Endothelial cell of umbilical vein (primary cell): ENCODE measurements at regions not wholly inside any gene's neighbourhood (a gene's known extent, or its start where the extent isn't known, plus 50 kb on each side); places are given as distances from the start of the nearest gene placed in this dataset.

Experiments used
- BruUV-seq: library from RNA; stranded (reverse); fragments of 400-500 nt; replicated peaks from 2 replicates; lab custom pipeline; 2021; lab: Mats Ljungman, UMichigan
- CTCF ChIA-PET: fragments of 300-600, 350-600 bp; sonication (Branson Sonifier 250); formaldehyde crosslinking; loops from one replicate; lab custom pipeline; 2021; ENCODE audit warnings: antibody characterized with exemption, inconsistent platforms; lab: Charles Lee
- POLR2A ChIA-PET: fragments of 300-600, 350-600 bp; sonication (Branson Sonifier 250); formaldehyde crosslinking; loops from one replicate; lab custom pipeline; 2021; ENCODE audit warnings: antibody characterized with exemption, inconsistent platforms; lab: Charles Lee
- DNase-seq: peaks from one replicate; pipeline ENCODE4 v3.0.0-alpha.2; 2011; ENCODE audit warnings: low read depth, low spot score
- FAIRE-seq: peaks from 2 replicates; lab custom pipeline; 2011; peaks lifted over from hg19 to GRCh38; lab: Jason Lieb, UNC
- H2AFZ ChIP-seq: 2 replicates; pipeline ENCODE4 v1.6.0; 2012; ENCODE audit warnings: low read depth, low read length, control low read depth, inconsistent platforms
- H3K27ac ChIP-seq: 2 replicates; pipeline ENCODE4 v1.5.1; 2011; ENCODE audit warnings: low read depth, mild to moderate bottlenecking, control low read depth, low read length, moderate library complexity; ENCODE audit not compliant: insufficient read depth
- H3K27me3 ChIP-seq, 2 experiments: 2 replicates each; pipeline versions ENCODE4 v1.6.0 to v1.6.1; 2011; ENCODE audit warnings: low read length in 2 of 2, mixed read lengths in 1 of 2; ENCODE audit not compliant: control insufficient read depth in 2 of 2, insufficient read depth in 2 of 2
- H3K36me3 ChIP-seq, 2 experiments: 2 replicates in 1 of 2; 3 replicates in 1 of 2; pipeline ENCODE4 v1.5.1; 2011; ENCODE audit warnings: low read length in 2 of 2, mild to moderate bottlenecking in 1 of 2, moderate library complexity in 1 of 2; ENCODE audit not compliant: control insufficient read depth in 2 of 2, insufficient read depth in 2 of 2; ENCODE audit errors: extremely low read depth in 1 of 2
- H3K4me1 ChIP-seq: 3 replicates; pipeline ENCODE4 v1.5.1; 2011; ENCODE audit warnings: mild to moderate bottlenecking, low read length; ENCODE audit not compliant: control insufficient read depth, insufficient read depth; ENCODE audit errors: extremely low read depth
- H3K4me2 ChIP-seq: 2 replicates; pipeline ENCODE4 v1.6.1; 2011; ENCODE audit warnings: low read length, control low read depth, mixed read lengths; ENCODE audit not compliant: insufficient read depth
- H3K4me3 ChIP-seq, 3 experiments: fragments of 200-600 bp in 1 of 3; sonication (generic), shearing (Covaris generic) in 1 of 3; replicated peaks in 1 of 3; 2 replicates each; pipeline ENCODE4 v1.5.1; 2011 to 2016; ENCODE audit warnings: control low read depth in 3 of 3, low read length in 3 of 3, mild to moderate bottlenecking in 2 of 3, inconsistent platforms in 1 of 3, low read depth in 1 of 3, moderate library complexity in 1 of 3; ENCODE audit not compliant: insufficient read depth in 1 of 3
- H3K79me2 ChIP-seq: 2 replicates; pipeline ENCODE4 v1.6.0; 2012; ENCODE audit warnings: low read length, inconsistent platforms; ENCODE audit not compliant: control insufficient read depth, insufficient read depth
- H3K9ac ChIP-seq: replicated peaks from 2 replicates; pipeline ENCODE3; 2011; ENCODE audit warnings: low read length, control low read depth; ENCODE audit not compliant: insufficient read depth; ENCODE audit errors: extremely low read depth
- H3K9me1 ChIP-seq: replicated peaks from 3 replicates; pipeline ENCODE4 v1.6.0; 2011; ENCODE audit warnings: mild to moderate bottlenecking, low read length; ENCODE audit not compliant: control insufficient read depth, insufficient read depth; ENCODE audit errors: extremely low read depth
- H3K9me3 ChIP-seq: replicated peaks from 2 replicates; pipeline ENCODE4 v1.5.1; 2012; ENCODE audit warnings: low read length, inconsistent platforms; ENCODE audit not compliant: control insufficient read depth, insufficient read depth
- H4K20me1 ChIP-seq: replicated peaks from 2 replicates; pipeline ENCODE3; 2011; ENCODE audit warnings: mild to moderate bottlenecking, low read length; ENCODE audit not compliant: control insufficient read depth, insufficient read depth; ENCODE audit errors: extremely low read depth
- EZH2 ChIP-seq: IDR thresholded peaks from 2 replicates; pipeline ENCODE4 v1.6.1; 2012; ENCODE audit warnings: borderline replicate concordance, low read depth, mild to moderate bottlenecking, moderate library complexity, low read length, inconsistent platforms; ENCODE audit not compliant: severe bottlenecking
- FOS ChIP-seq: IDR thresholded peaks from 2 replicates; pipeline ENCODE4 v1.6.1; 2011; ENCODE audit warnings: mild to moderate bottlenecking, low read length, moderate library complexity, borderline replicate concordance; ENCODE audit not compliant: insufficient read depth
- GATA2 ChIP-seq: IDR thresholded peaks from 2 replicates; pipeline ENCODE4 v1.7.0; 2011; ENCODE audit warnings: low read depth, mild to moderate bottlenecking, moderate library complexity, mixed read lengths, low read length; ENCODE audit not compliant: insufficient read length, insufficient read depth
- JUN ChIP-seq: IDR thresholded peaks from 2 replicates; pipeline ENCODE4 v1.6.1; 2011; ENCODE audit warnings: borderline replicate concordance, low read depth; ENCODE audit not compliant: insufficient read length, insufficient read depth
- MYC ChIP-seq: IDR thresholded peaks from one replicate; pipeline ENCODE4 v1.6.1; 2011; ENCODE audit warnings: mild to moderate bottlenecking, low read depth, low read length
- POLR2A ChIP-seq: IDR thresholded peaks from 2 replicates; pipeline ENCODE4 v1.6.1; 2012; ENCODE audit warnings: low read depth, mild to moderate bottlenecking, control low read depth, low read length
- POLR2AphosphoS5 ChIP-seq: IDR thresholded peaks from 2 replicates; pipeline ENCODE4 v1.6.1; 2012; ENCODE audit warnings: low read depth, mild to moderate bottlenecking, control low read depth, low read length, moderate library complexity; ENCODE audit not compliant: insufficient read depth
- dilution Hi-C: fragments of 300-500 bp; cut with MboI; formaldehyde crosslinking; loops from one replicate; pipeline ENCODE4 v1.15.0; 2019; ENCODE audit warnings: low sequenced_read_pairs; ENCODE audit not compliant: extremely low pct_ligation_motif_present
- intact Hi-C: fragments of 100-400 bp; cut with micrococcal nuclease; formaldehyde crosslinking; loops from one replicate; pipeline ENCODE4 v1.10.0; 2022
- TF ChIP-seq, protein P1 (sequence below), 2 donors: IDR thresholded peaks; 1 replicate in 1 of 2; 2 replicates in 1 of 2; pipeline ENCODE4 v1.5.1; 2011; ENCODE audit warnings: low read length in 2 of 2, mild to moderate bottlenecking in 2 of 2, moderate library complexity in 2 of 2, control low read depth in 1 of 2, inconsistent platforms in 1 of 2, low read depth in 1 of 2; ENCODE audit not compliant: insufficient read depth in 1 of 2; ENCODE audit errors: extremely low read depth in 1 of 2
- TF ChIP-seq, protein P2 (sequence below): IDR thresholded peaks from 2 replicates; pipeline ENCODE4 v1.6.1; 2011; ENCODE audit not compliant: insufficient read depth, insufficient read length

DNA sequence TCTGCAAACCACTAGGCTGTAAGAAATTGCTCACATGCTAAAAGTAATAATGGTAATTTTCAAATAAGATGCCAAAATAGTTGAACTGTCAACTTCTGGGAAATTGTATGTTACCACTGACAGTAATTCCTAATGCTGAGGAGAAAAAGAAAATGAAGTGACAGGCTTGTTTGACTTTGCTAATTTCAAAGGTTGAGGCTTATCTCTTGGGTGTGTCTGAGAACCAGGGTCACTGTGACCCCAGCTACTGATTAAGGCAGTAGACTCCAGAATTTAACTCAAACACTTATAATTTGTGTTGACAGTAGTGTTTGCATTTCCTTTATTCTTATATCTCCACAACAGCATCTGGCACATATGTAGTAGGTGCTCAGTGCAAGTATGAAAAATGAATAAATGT is 74.6 kb upstream of the PDZRN3 start:
- ChIA-PET CTCF (no interaction called here), POLR2A (no interaction called here)
- dilution Hi-C loops (no loop called here), intact Hi-C loops (no loop called here)
- H3K27me3 ChIP-seq = no peaks in the 10 kb centered on the region
- H3K9me3 ChIP-seq = no peaks in the 10 kb centered on the region
- no peaks in the 10 kb centered on the region for H3K9me1 ChIP-seq
- no peaks in the 10 kb centered on the region for H3K4me1 ChIP-seq
- H3K36me3 ChIP-seq = no peaks in the 10 kb centered on the region
- H2AFZ ChIP-seq = no peak overlapping the region
- H3K27ac ChIP-seq = no peak overlapping the region
- no TSS peak for BruUV-seq
- H3K4me3 ChIP-seq = no peak overlapping the region
- no peak for DNase-seq
- no peak for FAIRE-seq
- H4K20me1 ChIP-seq = no peaks in the 10 kb centered on the region
- no peaks in the 10 kb centered on the region for H3K79me2 ChIP-seq
- TF ChIP-seq FOS = no peak
- no peak for TF ChIP-seq MYC
- no peak for TF ChIP-seq EZH2
- TF ChIP-seq, protein P1, sequence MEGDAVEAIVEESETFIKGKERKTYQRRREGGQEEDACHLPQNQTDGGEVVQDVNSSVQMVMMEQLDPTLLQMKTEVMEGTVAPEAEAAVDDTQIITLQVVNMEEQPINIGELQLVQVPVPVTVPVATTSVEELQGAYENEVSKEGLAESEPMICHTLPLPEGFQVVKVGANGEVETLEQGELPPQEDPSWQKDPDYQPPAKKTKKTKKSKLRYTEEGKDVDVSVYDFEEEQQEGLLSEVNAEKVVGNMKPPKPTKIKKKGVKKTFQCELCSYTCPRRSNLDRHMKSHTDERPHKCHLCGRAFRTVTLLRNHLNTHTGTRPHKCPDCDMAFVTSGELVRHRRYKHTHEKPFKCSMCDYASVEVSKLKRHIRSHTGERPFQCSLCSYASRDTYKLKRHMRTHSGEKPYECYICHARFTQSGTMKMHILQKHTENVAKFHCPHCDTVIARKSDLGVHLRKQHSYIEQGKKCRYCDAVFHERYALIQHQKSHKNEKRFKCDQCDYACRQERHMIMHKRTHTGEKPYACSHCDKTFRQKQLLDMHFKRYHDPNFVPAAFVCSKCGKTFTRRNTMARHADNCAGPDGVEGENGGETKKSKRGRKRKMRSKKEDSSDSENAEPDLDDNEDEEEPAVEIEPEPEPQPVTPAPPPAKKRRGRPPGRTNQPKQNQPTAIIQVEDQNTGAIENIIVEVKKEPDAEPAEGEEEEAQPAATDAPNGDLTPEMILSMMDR (IDR thresholded peaks at IDR 0.05; ENCODE audit: extremely low read depth in 1 of 2, insufficient read depth in 1 of 2, low read depth in 1 of 2, low read length in 2 of 2) = no peak
- TF ChIP-seq, protein P2, sequence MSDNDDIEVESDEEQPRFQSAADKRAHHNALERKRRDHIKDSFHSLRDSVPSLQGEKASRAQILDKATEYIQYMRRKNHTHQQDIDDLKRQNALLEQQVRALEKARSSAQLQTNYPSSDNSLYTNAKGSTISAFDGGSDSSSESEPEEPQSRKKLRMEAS = no peak
- TF ChIP-seq GATA2 = no peak
- no peak for TF ChIP-seq POLR2AphosphoS5
- TF ChIP-seq JUN = no peak
- no peak for TF ChIP-seq POLR2A
- no peak overlapping the region for H3K9ac ChIP-seq
- no peak overlapping the region for H3K4me2 ChIP-seq
